Fibroblast of skin of left biceps (primary cell): ENCODE measurements at regions not wholly inside any gene's neighbourhood (a gene's known extent, or its start where the extent isn't known, plus 50 kb on each side); places are given as distances from the start of the nearest gene placed in this dataset.

Source experiments
- DNase-seq, 2 experiments: peaks; one replicate each; pipeline ENCODE4 v3.0.0-alpha.2; 2013; ENCODE audit warnings: low read depth in 2 of 2

DNA sequence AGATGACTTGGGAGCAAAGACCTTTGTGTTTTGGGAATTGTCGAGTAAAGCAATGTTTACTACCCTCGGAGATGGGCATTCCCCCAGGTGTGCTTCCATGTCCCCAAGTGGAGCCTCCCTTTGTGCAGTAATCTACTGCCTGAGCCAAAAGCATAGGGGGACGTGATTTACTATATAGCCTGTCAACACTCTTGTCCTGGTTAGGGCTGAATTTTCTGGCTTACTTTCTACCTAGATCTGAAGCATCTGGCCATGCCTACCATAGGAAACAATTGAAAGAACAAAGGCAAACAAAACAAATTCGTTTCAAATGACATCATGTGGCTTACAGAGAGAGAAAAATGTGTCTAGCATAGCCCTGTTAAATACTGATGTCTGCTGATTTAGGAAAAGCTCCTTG is 350.6 kb downstream of the SAMD5 start:
- no peak for DNase-seq

DNA sequence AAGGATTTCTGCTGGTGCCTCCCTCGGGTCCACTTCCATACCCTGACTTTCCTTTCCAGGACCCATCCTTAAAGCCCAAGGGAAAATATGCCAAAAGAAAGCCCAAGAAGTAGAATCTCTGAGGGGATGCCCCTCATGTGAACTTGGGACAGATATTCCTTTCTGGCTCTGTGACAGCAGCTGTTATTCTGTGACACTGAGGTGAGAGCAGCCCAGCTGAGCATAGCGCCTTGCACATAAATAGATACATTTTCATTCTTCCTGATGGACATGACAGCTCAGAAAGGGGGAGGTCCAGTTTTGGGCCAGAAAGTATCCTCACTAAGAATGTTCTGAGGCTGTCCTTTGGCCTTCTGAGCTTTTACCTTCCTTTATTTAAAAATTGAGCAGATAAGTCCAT is 353.2 kb downstream of the SAMD5 start:
- no peak for DNase-seq

DNA sequence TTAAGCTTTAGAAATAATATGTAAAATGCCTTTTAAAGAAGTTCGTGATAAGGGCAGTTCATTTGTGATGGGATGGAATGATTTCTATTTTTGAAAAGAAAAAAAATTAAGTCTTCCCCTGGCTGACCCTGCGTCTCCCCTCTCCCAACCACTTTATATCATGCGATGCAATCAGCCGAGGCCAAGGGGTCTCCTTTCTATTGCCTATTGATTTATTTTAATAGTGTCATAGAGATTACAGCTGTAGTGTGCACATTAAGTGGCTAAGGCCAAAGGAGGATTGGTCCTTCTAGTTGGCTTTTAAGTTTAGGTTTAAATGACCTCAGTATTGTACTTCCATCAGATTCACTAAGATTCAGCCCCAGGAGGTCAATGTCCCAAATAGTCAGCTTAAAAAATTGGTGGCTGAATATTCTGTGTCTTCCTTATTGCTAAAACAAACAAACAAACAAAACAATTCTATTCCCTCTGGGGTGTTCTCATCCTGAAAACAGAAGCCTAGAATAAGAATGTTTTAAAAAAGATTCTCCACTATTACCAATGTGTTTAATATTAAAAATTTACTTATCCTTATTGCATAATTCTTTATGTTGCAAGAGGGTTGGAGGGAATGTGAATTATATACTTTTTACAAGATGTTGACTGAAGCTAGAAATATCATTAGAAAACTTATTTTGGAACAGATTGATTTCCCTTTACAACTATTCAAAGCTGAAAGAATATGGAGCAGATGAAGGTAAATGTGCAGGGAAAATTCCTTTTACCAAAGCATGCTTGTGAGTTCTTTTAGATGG is 359.1 kb downstream of the SAMD5 start:
- no peak for DNase-seq

DNA sequence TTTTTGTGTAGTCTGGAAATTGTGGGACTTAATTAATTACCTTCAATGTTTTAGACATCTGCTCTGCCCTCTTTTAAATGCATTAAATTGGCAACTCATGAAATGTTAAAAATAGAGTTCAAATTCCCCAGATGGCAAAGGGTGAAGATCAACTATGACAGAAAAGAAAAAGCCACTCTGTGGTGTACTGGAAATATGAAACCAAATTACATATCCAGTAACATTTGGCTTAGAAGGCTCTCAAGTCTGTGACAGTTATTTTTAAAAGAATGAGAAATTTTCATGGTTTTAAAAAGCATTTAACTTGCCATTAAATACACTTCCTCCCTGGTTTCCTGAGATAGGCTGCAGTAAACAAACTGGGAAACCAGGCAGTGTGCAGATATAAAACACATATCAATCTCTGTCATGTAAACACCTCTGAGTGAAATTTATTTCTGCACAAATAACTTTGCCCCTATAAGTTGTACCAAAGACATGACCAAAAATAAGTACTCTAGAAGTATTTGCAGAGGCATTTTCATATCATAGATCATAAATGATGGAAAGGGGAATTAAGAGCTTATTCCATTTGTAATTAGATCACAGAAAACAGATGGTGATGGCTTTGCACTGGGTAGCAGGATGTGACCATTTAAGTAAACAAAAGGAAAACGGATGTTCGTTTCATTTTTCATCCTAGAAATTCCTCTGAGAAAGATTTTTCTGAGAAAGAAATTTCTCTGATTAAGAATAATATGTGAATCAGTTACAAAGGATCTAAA is 360.1 kb downstream of the SAMD5 start:
- DNase-seq = no peak

DNA sequence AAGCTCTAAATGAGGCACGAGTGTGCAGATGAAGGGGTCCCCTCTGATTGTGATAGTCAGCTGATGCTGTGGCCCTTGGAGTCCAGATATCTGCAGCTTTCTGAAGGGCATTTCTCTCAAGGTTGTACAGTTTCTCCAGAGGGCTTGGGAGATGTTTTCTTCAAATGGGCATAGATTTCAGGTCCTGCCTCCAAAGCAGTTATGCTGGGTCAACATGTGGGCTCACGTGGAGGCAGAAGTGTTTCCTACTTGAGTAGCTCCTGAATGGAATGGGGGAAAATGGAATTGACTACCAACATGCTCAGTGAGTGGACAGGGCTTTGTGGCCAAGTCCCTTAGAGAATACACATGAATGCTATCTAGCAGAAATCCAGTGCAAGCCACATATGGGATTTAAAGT is 360.7 kb downstream of the SAMD5 start:
- no peak for DNase-seq

DNA sequence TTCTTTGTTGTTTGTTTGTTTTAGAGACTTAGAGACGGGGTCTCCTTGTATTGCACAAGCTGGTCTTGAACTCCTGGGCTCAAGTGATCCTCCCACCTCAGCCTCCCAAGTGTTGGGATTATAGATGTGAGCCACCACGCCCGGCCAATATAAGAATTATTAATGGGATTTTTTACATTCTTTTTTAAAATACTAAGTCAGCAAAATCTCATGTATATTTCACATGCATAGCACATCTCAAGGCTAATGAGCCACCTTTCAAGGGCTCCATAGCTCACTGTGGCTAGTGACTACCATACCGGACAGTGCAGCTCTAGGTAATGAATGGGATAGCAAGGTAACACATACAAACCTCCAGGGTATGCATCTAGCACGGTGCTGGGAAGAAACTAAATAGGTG is 361.4 kb downstream of the SAMD5 start:
- no peak for DNase-seq

DNA sequence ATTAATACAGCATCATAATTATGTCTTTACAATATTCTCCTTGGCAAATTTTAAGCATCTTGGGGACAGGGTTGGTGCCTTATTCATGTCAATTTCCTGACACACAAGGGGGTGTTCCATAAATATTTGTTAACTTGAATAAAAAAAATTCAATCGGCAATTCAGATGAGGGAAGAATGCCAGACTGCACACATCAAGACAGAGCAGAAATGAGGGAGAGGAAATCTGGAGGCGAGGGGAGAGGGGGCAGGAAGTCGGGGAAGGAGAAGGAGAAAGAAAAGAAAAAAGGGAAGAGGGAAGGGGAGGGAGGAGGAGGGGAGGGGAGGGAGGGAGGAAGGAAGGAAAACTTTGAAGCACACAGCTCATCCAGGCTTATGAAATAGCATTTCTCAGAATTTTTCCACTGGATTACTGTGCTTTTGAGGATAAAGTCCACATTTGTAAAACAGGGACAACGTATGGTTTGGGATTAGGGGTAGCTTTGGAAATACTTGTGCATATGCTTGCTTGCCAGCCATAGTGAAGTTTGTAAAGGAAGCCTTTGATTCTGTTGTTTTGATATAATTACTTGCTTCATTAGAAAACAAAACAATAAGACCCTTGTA is 362.1 kb downstream of the SAMD5 start:
- DNase-seq = no peak

DNA sequence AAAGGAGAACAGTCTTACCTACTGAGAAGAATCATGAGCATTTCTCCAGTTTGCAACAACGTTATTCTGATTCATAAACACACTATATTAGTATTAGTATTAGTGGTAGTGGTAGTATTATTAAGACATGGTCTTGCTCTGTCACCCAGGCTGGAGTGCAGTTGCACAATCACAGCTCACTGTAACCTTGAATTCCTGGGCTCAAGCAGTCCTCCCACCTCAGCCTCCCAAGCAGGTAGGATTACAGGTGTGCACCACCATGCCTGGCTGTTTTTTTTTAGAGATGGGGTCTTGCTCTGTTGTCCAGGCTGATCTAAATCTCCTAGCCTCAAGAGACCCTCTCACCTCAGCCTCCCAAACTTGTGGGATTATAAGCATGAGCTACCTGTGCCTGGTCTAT is 363.5 kb downstream of the SAMD5 start:
- DNase-seq = no peak

DNA sequence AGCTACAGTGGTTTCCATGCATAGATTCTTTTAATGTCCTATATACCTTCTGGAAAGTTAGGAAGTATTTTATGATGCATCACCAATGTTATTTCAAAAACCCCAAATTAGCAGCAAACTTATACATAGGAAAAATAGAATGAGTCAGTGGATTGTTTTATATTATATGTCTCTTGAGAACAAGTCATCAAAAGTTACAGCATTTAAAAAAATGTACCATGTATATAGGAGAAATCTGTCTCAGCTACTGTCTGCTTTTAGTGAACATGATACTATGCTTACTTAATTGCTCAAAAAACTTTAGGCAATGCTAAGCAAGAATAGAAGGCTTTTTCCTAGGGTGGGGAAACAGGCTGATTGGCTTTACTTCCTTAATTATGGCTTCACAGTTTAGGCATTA is 365.3 kb downstream of the SAMD5 start:
- peak in 1 of 2 experiments; percentile 13 for DNase-seq

DNA sequence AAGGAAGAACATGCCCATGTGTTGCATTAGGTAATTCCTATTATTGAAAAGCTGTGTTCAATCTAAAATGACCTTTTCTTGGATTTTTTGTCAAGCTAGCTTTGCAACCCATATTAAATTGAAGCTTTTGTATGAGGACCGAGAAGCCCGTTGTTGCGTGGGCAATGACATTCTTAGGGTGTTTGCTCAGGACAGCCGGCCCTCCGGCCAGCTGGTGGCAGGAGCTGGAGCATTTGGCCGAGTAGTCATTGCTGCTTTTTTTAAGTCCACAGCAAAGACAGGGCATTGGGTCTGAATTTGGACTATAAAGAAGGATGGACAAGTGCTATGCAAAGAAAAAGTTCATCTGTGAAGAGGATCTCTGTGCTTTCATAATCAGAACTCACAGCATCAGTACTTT is 365.8 kb downstream of the SAMD5 start:
- no peak for DNase-seq

DNA sequence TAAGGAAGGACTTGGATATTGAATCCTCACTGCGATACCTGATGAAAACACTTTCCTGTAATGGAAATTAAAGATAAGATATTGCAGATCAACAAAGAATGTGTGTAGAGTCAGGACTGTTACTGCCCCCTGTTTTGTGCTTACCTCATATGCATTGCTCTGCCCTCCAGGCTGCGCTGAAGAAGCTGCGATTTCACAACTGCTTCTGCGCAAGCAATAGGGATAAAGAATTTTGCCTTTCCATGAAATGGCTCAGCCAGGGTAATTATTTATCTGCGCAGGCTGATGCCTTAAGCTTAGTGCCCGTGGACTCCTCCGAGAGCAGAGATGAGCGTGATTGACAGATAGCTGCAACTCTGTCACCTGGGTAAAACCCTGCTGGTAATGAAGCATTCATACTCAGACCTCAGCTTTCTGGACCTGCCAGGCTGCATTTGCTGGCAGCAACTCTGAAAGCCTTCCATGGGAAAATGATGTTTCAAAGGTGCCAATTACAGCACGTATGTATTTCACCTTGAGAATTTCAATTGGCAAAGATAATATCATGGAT is 370.6 kb downstream of the SAMD5 start:
- no peak for DNase-seq

DNA sequence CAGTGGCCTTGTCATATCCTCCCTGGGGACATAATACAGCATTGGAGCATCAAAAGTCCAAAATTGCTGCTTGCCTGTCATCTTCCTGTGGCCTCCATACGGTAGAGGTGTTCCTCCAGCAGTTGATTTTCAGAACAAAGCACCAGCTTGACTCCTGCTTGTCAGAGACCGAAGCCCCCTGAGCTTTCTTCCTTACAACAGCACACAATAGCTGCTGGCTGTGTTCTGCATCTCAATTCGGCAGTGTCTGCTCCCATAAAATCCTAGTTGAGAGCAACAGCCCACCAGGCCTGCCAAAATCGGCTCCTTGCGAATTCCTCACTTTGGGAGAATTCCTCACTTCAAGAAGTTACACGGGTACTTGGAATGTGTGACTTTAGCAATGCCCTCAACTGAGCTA is 372.9 kb downstream of the SAMD5 start:
- DNase-seq = no peak

DNA sequence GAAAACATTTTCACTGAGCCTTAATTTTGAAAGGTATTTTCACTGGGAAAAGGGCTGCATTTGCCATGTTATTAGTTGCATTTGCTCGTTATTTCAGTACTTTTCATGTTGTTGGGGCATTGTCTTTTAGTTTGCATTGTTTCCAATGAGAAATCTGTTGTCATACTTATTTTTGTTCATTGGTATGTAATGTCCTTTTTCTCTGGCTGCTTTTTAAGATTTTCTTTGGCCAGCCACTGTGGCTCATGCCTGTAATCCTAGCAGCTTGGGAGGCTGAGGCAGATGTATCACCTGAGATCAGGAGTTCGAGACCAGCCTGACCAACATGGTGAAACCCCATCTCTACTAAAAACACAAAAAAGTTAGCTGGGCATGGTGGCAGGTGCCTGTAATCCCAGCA is 379.9 kb downstream of the SAMD5 start:
- DNase-seq = no peak

DNA sequence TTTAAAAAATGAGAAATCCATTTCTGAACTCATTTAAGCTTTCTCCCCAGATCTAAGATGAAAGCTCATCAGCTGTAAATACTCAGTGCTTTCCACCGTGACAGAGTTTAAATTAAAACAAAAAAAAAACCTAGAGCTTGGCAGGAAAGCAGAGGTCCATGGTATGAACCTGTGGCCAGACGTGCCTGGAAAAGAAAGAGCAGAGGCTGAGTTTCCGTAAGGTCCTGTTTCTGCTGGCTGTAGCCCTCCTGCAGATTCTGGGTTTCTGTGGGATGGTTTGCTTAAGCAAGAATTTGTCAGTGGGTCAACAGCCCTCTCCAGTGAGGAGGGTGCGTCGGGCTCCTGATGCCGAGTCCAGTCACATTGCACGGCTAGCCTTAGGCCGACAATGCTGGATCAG is 383.2 kb downstream of the SAMD5 start:
- DNase-seq = no peak

DNA sequence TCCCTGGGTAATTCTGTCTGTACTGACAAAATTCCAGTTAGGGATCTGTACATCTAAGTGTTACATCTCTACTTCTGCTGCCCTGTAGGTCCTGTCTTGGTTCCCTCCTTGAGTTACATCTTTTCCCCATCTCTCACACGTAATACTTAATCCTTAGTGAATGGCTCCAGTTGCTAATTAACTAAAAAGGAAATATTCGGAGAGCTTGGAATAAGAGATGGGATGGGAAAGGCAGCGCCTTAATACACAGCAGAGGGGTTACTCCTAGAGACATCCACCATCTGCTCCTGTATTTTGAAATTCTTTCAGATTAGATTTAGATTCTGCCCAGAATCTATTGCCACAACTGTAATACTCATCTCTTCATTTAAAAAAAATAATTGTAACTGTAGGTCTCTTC is 384.0 kb downstream of the SAMD5 start:
- DNase-seq = no peak

DNA sequence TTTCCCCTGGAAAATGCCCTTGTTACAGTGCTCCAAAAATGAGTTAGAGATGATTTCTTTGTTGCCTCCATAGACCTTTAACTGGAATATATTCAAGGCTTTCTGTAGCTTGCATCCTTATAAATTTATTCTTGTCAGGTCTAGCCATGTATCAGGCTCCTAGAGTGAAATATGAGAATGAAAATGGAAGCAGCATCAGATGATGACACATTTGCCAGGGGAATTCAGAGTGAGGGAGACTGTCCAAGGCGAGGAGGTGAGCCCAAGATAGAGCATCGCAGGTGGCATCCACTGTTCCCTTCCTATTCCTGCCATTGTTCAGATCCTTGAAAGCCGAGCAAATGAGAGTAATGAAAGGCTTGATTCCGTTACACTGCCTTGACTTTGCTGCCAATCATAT is 386.8 kb downstream of the SAMD5 start:
- no peak for DNase-seq

DNA sequence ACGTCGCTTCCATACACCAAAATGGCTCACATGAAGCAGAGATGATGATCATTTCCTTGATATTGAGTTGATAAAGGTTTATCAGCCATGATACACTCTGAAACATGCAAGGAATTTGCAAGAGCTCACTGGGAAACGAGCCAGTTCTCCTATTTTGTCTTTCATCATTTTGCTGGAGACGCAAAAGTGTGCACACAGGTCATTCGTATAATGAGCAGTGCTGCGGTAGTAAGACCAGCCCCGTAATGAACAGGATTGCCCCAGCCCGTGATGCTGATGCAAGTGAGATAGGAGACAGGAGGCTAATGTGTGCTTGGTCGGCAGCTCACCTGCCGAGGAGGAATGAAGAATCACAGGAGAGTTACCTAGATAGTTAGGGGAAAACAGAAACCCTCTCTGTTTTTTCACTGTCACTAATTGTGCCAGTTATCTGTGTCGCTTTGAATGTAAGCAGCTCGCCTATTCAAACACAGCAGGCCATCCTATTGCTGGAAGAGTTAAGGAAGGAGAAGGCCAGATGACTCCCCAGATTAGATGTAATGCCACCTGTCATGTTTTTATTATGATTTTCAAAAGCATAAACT is 391.8 kb downstream of the SAMD5 start:
- DNase-seq = no peak

DNA sequence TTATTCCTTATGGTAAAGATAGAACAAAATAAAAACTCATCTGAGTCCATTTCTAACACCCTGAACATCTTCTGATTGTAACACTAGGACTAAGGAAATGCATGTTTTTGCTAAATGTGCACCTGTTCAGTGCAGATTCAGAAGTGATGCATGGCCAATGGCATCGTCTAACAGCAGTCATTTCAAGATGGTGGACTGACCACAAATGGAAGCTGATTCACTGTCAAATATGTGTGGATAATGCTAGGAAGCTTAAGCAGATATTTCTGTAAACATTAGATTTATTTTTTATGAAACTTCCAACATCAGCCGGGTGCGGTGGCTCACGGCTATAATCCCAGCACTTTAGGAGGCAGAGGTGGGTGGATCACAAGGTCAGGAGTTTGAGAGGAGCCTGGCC is 394.8 kb downstream of the SAMD5 start:
- DNase-seq = no peak

DNA sequence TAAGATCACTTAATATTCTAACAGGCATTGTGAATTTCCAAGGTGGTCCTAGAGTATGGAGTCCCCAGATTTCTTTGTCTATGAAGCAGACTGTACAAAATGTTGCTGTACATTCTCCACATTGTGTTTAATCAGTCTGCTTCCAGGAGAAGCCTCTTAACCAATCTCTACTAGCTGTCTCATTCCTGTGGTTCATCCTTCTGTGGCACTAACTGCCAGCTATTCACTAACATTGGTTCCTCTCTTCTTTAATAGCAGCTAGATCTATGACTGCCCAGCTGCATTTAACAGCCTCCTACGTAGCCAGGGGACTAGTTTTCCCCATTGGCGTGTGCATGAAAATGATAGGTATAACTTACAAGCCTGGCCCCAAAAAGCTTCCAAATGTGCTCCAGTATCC is 395.4 kb downstream of the SAMD5 start:
- no peak for DNase-seq

DNA sequence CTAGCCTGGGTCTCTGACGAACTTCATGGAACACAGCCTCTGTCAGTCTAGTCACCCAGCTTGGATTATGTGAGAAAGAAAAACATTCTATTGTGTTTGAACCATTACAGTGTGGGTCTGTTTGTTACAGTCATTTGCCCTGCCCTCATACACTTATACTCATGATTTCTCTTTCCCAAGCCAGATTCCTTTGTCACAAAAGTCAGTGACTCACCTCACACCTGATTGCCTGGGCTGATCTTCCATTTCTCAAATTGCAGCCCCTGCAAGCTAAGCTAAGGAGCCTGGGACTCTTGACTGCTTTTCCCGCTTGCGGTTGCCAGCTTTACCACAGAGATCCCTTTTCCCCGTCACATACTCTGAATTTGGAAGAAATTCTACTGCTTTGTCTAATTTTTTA is 395.9 kb downstream of the SAMD5 start:
- no peak for DNase-seq

DNA sequence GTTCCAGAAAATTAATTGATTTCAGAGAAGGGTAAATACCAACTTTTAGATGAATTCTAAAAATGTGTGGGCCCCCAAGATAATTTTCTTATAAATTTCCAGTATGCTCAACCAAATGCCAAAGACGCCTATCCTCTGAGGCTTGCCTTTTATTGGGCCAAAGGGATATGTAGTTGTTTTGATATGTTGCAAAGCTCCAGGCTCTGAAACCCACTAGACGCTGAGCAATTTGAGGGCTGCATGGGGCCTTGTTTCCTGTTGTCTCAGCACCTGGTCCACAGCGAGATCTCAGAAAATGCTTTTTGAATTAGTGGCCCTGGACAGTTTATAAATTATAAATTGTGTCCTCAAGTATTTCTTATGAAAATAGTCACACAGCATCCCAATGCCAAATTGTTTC is 397.2 kb downstream of the SAMD5 start:
- DNase-seq = no peak

DNA sequence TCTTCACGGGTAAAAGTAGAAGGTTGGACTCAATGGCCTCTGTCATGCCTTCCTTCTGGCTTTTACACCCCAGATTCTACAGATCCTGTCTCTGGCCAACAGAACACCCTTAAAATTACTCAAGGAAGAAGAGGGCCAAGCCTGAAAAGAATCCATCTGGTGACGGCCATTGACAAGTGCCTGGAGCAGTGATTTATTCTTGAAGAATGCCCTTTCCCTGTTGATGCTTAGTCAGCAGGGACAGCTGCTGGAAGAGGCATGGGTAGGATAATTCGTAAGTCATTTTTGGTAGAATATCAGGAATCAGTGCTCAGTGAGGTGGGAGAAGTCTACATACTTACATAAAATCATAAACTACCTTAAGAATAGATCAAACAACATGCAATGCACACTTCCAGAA is 397.9 kb downstream of the SAMD5 start:
- no peak for DNase-seq
